Stomach (tissue), 8 donors: ENCODE measurements at regions not wholly inside any gene's neighbourhood (a gene's known extent, or its start where the extent isn't known, plus 50 kb on each side); places are given as distances from the start of the nearest gene placed in this dataset.

ENCODE experiments used
- DNase-seq, 2 donors: peaks; one replicate each; pipeline versions ENCODE4 v3.0.0 to v3.0.0-alpha.2; 2013 to 2019
- H3K27ac ChIP-seq, 5 donors: fragments of 200-600 bp in 4 of 5; sonication (generic) in 4 of 5; one replicate each; pipeline ENCODE4 v1.5.1; 2013 to 2019; ENCODE audit warnings: mild to moderate bottlenecking in 1 of 5, moderate library complexity in 1 of 5
- H3K27me3 ChIP-seq, 3 donors: fragments of 200-600 bp; sonication (generic); one replicate each; pipeline ENCODE4 v1.5.1; 2017 to 2019; ENCODE audit warnings: mixed run types in 1 of 3
- H3K36me3 ChIP-seq, 4 donors: fragments of 200-600 bp; sonication (generic); 1 replicate in 3 of 4; 2 replicates in 1 of 4; pipeline ENCODE4 v1.5.1; 2016 to 2019
- H3K4me1 ChIP-seq, 4 donors: fragments of 200-600 bp; sonication (generic); one replicate each; pipeline ENCODE4 v1.5.1; 2016 to 2019
- H3K4me3 ChIP-seq, 4 donors: fragments of 200-600 bp; sonication (generic) in 3 of 4; one replicate each; pipeline ENCODE4 v1.5.1; 2016 to 2019; ENCODE audit warnings: mild to moderate bottlenecking in 1 of 4
- H3K9me3 ChIP-seq, 4 donors: fragments of 200-600 bp; sonication (generic); one replicate each; pipeline ENCODE4 v1.5.1; 2016 to 2019
- CTCF ChIP-seq, 7 experiments: fragments of 450-650 bp in 4 of 7; fragments of 200-600 bp in 3 of 7; sonication (generic) in 3 of 7; IDR thresholded peaks; one replicate each; pipeline ENCODE4 v1.5.1; 2016 to 2019; ENCODE audit warnings: antibody characterized with exemption in 7 of 7, control low read depth in 2 of 7, mild to moderate bottlenecking in 1 of 7
- EP300 ChIP-seq: sonication (generic); formaldehyde crosslinking; IDR thresholded peaks from one replicate; pipeline ENCODE4 v1.6.1; 2017; ENCODE audit warnings: antibody characterized with exemption
- POLR2A ChIP-seq, 4 donors: fragments of 450-650 bp; IDR thresholded peaks; one replicate each; pipeline ENCODE4 v1.6.1; 2016; ENCODE audit warnings: antibody characterized with exemption in 4 of 4, control low read depth in 2 of 4, mild to moderate bottlenecking in 1 of 4, moderate library complexity in 1 of 4
- POLR2AphosphoS5 ChIP-seq, 3 donors: sonication (generic); formaldehyde crosslinking; IDR thresholded peaks; one replicate each; pipeline ENCODE4 v1.6.1; 2016; ENCODE audit warnings: antibody characterized with exemption in 3 of 3
- WGBS, 5 donors: extraction: QIAGEN DNeasy Blood & Tissue Kit in 3 of 5; methylation state at CpG; one replicate each; pipeline versions ENCODE4 v1.1.5 to v1.1.7; 2013 to 2018; 5-methylcytosine and 5-hydroxymethylcytosine counted together
- intact Hi-C: fragments of 100-400 bp; cut with DNase I; formaldehyde crosslinking; loops from one replicate; pipeline ENCODE4 v1.15.1; 2023; ENCODE audit warnings: low total_unique reads
- donor health status: healthy with polysubstance abuse.
- donor health status: Bipolar disorder and iron deficiency.
- donor health status: healthy.

- intact Hi-C loops: loop anchor here (10.0 kb wide), 1 partner anchor 613 kb away; no protein-coding TSS in a partner anchor
- H3K27ac ChIP-seq: no peak overlapping the region
- H3K4me3 ChIP-seq: no peak overlapping the region
- no peaks in the 10 kb centered on the region for H3K36me3 ChIP-seq
- TF ChIP-seq EP300: no peak
- no peak for TF ChIP-seq POLR2AphosphoS5 (IDR thresholded peaks at IDR 0.05)
- TF ChIP-seq CTCF (IDR thresholded peaks at IDR 0.05): no peak
- TF ChIP-seq POLR2A (IDR thresholded peaks at IDR 0.05): no peak
- no peak for DNase-seq
- 64 to 79% (median 76%) methylated on average over 4 of the region's 4 CpGs for WGBS, 5 donors
- H3K9me3 ChIP-seq: no peaks in the 10 kb centered on the region
- H3K27me3 ChIP-seq: peaks cover 0 to 10% (median 4%) of the 10 kb centered on the region in 3 donors
- peaks cover 0 to 5% (median 0%) of the 10 kb centered on the region in 4 donors for H3K4me1 ChIP-seq
Measured at GRCh38 chr4:174118171-174118570, 165.3 kb downstream of the FBXO8 start.

- Histone ChIP-seq H3K4me3 (no peak overlapping the region), H3K4me1 (peaks cover 0 to 5% (median 0%) of the 10 kb centered on the region in 4 donors), H3K27me3 (peaks cover 0 to 10% (median 4%) of the 10 kb centered on the region in 3 donors), H3K27ac (no peak overlapping the region), H3K36me3 (no peaks in the 10 kb centered on the region), H3K9me3 (no peaks in the 10 kb centered on the region)
- 86 to 93% (median 90%) methylated on average over 8 of the region's 8 CpGs for WGBS, 5 donors
- peak in 1 of 2 donors; percentile 13 for DNase-seq
- intact Hi-C loops: loop anchor here (10.0 kb wide), 1 partner anchor 613 kb away; no protein-coding TSS in a partner anchor
- TF ChIP-seq POLR2A (IDR thresholded peaks at IDR 0.05) (no peak), POLR2AphosphoS5 (IDR thresholded peaks at IDR 0.05) (no peak), EP300 (no peak), CTCF (IDR thresholded peaks at IDR 0.05) (no peak)
Measured at GRCh38 chr4:174117445-174117844, 166.0 kb downstream of the FBXO8 start.

GRCh38 chr4:174116021-174116420 is 167.4 kb downstream of the FBXO8 start:
- WGBS, 5 donors: 56 to 76% (median 67%) methylated on average over 4 of the region's 4 CpGs
- peaks cover 0 to 10% (median 4%) of the 10 kb centered on the region in 3 donors for H3K27me3 ChIP-seq

GRCh38 chr4:174111422-174111821 is 172.0 kb downstream of the FBXO8 start:
- Histone ChIP-seq H3K27me3 (peaks cover 0 to 3% (median 0%) of the 10 kb centered on the region in 3 donors), H3K27ac (no peak overlapping the region), H3K36me3 (no peaks in the 10 kb centered on the region), H3K4me1 (no peaks in the 10 kb centered on the region), H3K4me3 (no peak overlapping the region), H3K9me3 (no peaks in the 10 kb centered on the region)
- intact Hi-C loops: loop anchor here (10.0 kb wide), 1 partner anchor 607 kb away; no protein-coding TSS in a partner anchor
- TF ChIP-seq POLR2AphosphoS5 (IDR thresholded peaks at IDR 0.05) (no peak), CTCF (IDR thresholded peaks at IDR 0.05) (no peak), EP300 (no peak), POLR2A (IDR thresholded peaks at IDR 0.05) (no peak)
- peak in 1 of 2 donors; percentile 24 for DNase-seq
- 69 to 77% (median 75%) methylated on average over 2 of the region's 2 CpGs for WGBS, 5 donors

More at GRCh38 chr4:174116021-174116420, 167.4 kb downstream of the FBXO8 start:
- Histone ChIP-seq H3K36me3 (no peaks in the 10 kb centered on the region), H3K4me1 (no peaks in the 10 kb centered on the region), H3K4me3 (no peak overlapping the region), H3K27ac (no peak overlapping the region), H3K9me3 (no peaks in the 10 kb centered on the region)
- TF ChIP-seq CTCF (IDR thresholded peaks at IDR 0.05) (no peak), POLR2A (IDR thresholded peaks at IDR 0.05) (no peak), POLR2AphosphoS5 (IDR thresholded peaks at IDR 0.05) (no peak)
- no peak for DNase-seq
- intact Hi-C loops: loop anchor here (10.0 kb wide), 1 partner anchor 611 kb away; no protein-coding TSS in a partner anchor
